Astrocyte of the cerebellum (primary cell): ENCODE measurements at regions not wholly inside any gene's neighbourhood (a gene's known extent, or its start where the extent isn't known, plus 50 kb on each side); places are given as distances from the start of the nearest gene placed in this dataset.

Experiments used
- DNase-seq: peaks from one replicate; pipeline ENCODE4 v3.0.0-alpha.2; 2011; ENCODE audit warnings: low read depth
- H3K4me3 ChIP-seq: 2 replicates; pipeline ENCODE4 v1.5.1; 2011; ENCODE audit warnings: mild to moderate bottlenecking, low read depth, low read length, moderate library complexity
- in situ Hi-C: cut with HindIII; loops from 2 replicates; pipeline ENCODE4 v1.10.0; 2017; ENCODE audit warnings: low sequenced_read_pairs
- TF ChIP-seq, protein P1 (sequence below): IDR thresholded peaks from 2 replicates; pipeline ENCODE4 v1.5.1; 2012; ENCODE audit warnings: low read length, low read depth, moderate library complexity, mild to moderate bottlenecking; ENCODE audit errors: missing control alignments

- TF ChIP-seq, protein P1, sequence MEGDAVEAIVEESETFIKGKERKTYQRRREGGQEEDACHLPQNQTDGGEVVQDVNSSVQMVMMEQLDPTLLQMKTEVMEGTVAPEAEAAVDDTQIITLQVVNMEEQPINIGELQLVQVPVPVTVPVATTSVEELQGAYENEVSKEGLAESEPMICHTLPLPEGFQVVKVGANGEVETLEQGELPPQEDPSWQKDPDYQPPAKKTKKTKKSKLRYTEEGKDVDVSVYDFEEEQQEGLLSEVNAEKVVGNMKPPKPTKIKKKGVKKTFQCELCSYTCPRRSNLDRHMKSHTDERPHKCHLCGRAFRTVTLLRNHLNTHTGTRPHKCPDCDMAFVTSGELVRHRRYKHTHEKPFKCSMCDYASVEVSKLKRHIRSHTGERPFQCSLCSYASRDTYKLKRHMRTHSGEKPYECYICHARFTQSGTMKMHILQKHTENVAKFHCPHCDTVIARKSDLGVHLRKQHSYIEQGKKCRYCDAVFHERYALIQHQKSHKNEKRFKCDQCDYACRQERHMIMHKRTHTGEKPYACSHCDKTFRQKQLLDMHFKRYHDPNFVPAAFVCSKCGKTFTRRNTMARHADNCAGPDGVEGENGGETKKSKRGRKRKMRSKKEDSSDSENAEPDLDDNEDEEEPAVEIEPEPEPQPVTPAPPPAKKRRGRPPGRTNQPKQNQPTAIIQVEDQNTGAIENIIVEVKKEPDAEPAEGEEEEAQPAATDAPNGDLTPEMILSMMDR, result no peak
- no peak for DNase-seq
- H3K4me3 ChIP-seq, result no peak overlapping the region
- in situ Hi-C loops, result no loop called here
Measured at GRCh38 chr4:188934320-188934962, 795.2 kb downstream of the TRIML1 start.

GRCh38 chr4:188941524-188942119, 802.4 kb downstream of the TRIML1 start:
- in situ Hi-C loops, result loop anchor here (5.0 kb wide), 1 partner anchor 46 kb away; no protein-coding TSS in a partner anchor
- H3K4me3 ChIP-seq, result no peak overlapping the region
- peak; percentile 85 for DNase-seq
- TF ChIP-seq, protein P1, result no peak

DNA sequence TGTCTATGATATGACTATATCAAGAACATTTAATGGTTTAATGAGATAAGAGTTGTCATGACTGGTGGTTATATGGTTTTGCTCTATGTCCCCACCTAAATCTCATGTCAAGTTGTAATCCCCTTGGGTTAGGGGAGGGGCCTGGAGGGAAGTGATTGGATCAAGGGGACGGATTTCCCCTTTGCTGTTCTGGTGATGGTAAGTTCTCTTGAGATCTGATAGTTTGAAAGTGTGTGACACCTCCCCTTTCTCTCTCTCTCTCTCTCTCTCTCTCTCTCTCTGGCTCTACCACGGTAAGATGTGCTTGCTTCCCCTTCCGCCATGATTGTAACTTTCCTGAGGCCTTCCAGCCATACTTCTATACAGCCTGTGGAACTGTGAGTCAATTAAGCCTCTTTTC, 803.4 kb downstream of the TRIML1 start:
- no peak for DNase-seq
- TF ChIP-seq, protein P1, result no peak

DNA sequence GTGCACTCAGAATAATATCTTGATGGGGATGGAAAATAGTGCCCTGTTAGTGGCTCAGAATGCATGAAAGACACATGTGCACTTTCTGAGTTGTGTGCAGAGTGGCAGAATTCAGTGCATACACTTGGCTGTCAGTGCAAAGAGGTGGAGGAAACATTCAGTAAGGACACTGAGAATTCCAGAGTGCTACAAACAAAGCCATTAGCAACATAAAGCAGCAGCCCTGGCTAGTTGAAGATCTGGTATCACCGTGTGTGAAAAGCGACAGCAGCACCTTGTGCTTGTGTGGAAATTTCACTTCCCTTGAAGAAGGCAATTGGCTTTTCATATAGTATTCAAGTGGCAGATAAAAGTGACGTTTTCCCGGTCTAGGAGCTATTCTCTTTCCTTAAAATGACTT, 810.4 kb downstream of the TRIML1 start:
- TF ChIP-seq, protein P1, result no peak
- in situ Hi-C loops, result no loop called here
- H3K4me3 ChIP-seq, result no peak overlapping the region
- no peak for DNase-seq

More for the DNA sequence above, 803.4 kb downstream of the TRIML1 start:
- H3K4me3 ChIP-seq, result no peak overlapping the region
- in situ Hi-C loops, result loop anchor here (5.0 kb wide), 1 partner anchor 45 kb away; no protein-coding TSS in a partner anchor

DNA sequence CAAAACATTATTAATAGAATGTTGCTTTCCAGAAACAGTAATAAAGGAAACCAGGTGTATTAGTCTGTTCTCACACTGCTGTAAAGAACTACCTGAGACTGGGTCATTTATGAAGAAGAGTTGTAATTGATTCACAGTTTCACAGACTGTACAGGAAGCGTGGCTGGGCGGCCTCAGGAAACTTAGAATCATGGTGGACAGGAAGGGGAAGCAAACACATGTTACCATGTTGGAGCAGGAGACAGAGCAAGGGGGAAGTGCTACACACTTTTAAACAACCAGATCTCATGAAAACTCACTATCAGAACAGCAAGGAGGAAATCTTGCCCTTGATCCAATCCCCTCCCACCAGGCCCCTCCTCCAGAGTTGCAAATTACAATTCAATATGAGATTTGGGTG, 815.8 kb downstream of the TRIML1 start:
- TF ChIP-seq, protein P1, result no peak
- H3K4me3 ChIP-seq, result no peak overlapping the region
- no peak for DNase-seq
- in situ Hi-C loops, result no loop called here

DNA sequence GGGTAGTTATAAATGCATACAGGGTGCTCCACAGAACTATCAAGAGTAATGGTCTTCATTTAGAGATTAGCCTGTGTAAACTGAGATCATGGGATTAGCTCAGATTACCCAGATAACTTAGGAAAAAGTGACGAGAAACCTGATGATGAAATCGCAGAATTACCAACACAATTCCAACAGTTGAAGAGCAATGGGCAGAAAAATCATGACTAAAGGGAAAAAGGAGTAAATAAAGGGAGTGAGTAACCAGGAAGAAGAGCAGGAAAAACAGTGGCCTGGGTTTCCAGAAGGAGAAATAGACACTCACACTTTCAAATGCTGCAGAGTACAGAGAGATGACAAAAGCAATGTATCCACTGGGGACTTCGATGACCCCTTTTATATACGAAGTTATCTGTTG, 817.3 kb downstream of the TRIML1 start:
- DNase-seq, result no peak
- no peak overlapping the region for H3K4me3 ChIP-seq
- in situ Hi-C loops, result no loop called here
- TF ChIP-seq, protein P1, result no peak
